Endothelial cell of umbilical vein (primary cell): ENCODE measurements at regions not wholly inside any gene's neighbourhood (a gene's known extent, or its start where the extent isn't known, plus 50 kb on each side); places are given as distances from the start of the nearest gene placed in this dataset.

Experiments used
- BruUV-seq: library from RNA; stranded (reverse); fragments of 400-500 nt; replicated peaks from 2 replicates; lab custom pipeline; 2021; lab: Mats Ljungman, UMichigan
- CTCF ChIA-PET: fragments of 300-600, 350-600 bp; sonication (Branson Sonifier 250); formaldehyde crosslinking; loops from one replicate; lab custom pipeline; 2021; ENCODE audit warnings: antibody characterized with exemption, inconsistent platforms; lab: Charles Lee
- POLR2A ChIA-PET: fragments of 300-600, 350-600 bp; sonication (Branson Sonifier 250); formaldehyde crosslinking; loops from one replicate; lab custom pipeline; 2021; ENCODE audit warnings: antibody characterized with exemption, inconsistent platforms; lab: Charles Lee
- DNase-seq: peaks from one replicate; pipeline ENCODE4 v3.0.0-alpha.2; 2011; ENCODE audit warnings: low read depth, low spot score
- FAIRE-seq: peaks from 2 replicates; lab custom pipeline; 2011; peaks lifted over from hg19 to GRCh38; lab: Jason Lieb, UNC
- H2AFZ ChIP-seq: 2 replicates; pipeline ENCODE4 v1.6.0; 2012; ENCODE audit warnings: low read depth, low read length, control low read depth, inconsistent platforms
- H3K27ac ChIP-seq: 2 replicates; pipeline ENCODE4 v1.5.1; 2011; ENCODE audit warnings: low read depth, mild to moderate bottlenecking, control low read depth, low read length, moderate library complexity; ENCODE audit not compliant: insufficient read depth
- H3K27me3 ChIP-seq, 2 experiments: 2 replicates each; pipeline versions ENCODE4 v1.6.0 to v1.6.1; 2011; ENCODE audit warnings: low read length in 2 of 2, mixed read lengths in 1 of 2; ENCODE audit not compliant: control insufficient read depth in 2 of 2, insufficient read depth in 2 of 2
- H3K36me3 ChIP-seq, 2 experiments: 2 replicates in 1 of 2; 3 replicates in 1 of 2; pipeline ENCODE4 v1.5.1; 2011; ENCODE audit warnings: low read length in 2 of 2, mild to moderate bottlenecking in 1 of 2, moderate library complexity in 1 of 2; ENCODE audit not compliant: control insufficient read depth in 2 of 2, insufficient read depth in 2 of 2; ENCODE audit errors: extremely low read depth in 1 of 2
- H3K4me1 ChIP-seq: 3 replicates; pipeline ENCODE4 v1.5.1; 2011; ENCODE audit warnings: mild to moderate bottlenecking, low read length; ENCODE audit not compliant: control insufficient read depth, insufficient read depth; ENCODE audit errors: extremely low read depth
- H3K4me2 ChIP-seq: 2 replicates; pipeline ENCODE4 v1.6.1; 2011; ENCODE audit warnings: low read length, control low read depth, mixed read lengths; ENCODE audit not compliant: insufficient read depth
- H3K4me3 ChIP-seq, 3 experiments: fragments of 200-600 bp in 1 of 3; sonication (generic), shearing (Covaris generic) in 1 of 3; replicated peaks in 1 of 3; 2 replicates each; pipeline ENCODE4 v1.5.1; 2011 to 2016; ENCODE audit warnings: control low read depth in 3 of 3, low read length in 3 of 3, mild to moderate bottlenecking in 2 of 3, inconsistent platforms in 1 of 3, low read depth in 1 of 3, moderate library complexity in 1 of 3; ENCODE audit not compliant: insufficient read depth in 1 of 3
- H3K79me2 ChIP-seq: 2 replicates; pipeline ENCODE4 v1.6.0; 2012; ENCODE audit warnings: low read length, inconsistent platforms; ENCODE audit not compliant: control insufficient read depth, insufficient read depth
- H3K9ac ChIP-seq: replicated peaks from 2 replicates; pipeline ENCODE3; 2011; ENCODE audit warnings: low read length, control low read depth; ENCODE audit not compliant: insufficient read depth; ENCODE audit errors: extremely low read depth
- H3K9me1 ChIP-seq: replicated peaks from 3 replicates; pipeline ENCODE4 v1.6.0; 2011; ENCODE audit warnings: mild to moderate bottlenecking, low read length; ENCODE audit not compliant: control insufficient read depth, insufficient read depth; ENCODE audit errors: extremely low read depth
- H3K9me3 ChIP-seq: replicated peaks from 2 replicates; pipeline ENCODE4 v1.5.1; 2012; ENCODE audit warnings: low read length, inconsistent platforms; ENCODE audit not compliant: control insufficient read depth, insufficient read depth
- H4K20me1 ChIP-seq: replicated peaks from 2 replicates; pipeline ENCODE3; 2011; ENCODE audit warnings: mild to moderate bottlenecking, low read length; ENCODE audit not compliant: control insufficient read depth, insufficient read depth; ENCODE audit errors: extremely low read depth
- EZH2 ChIP-seq: IDR thresholded peaks from 2 replicates; pipeline ENCODE4 v1.6.1; 2012; ENCODE audit warnings: borderline replicate concordance, low read depth, mild to moderate bottlenecking, moderate library complexity, low read length, inconsistent platforms; ENCODE audit not compliant: severe bottlenecking
- FOS ChIP-seq: IDR thresholded peaks from 2 replicates; pipeline ENCODE4 v1.6.1; 2011; ENCODE audit warnings: mild to moderate bottlenecking, low read length, moderate library complexity, borderline replicate concordance; ENCODE audit not compliant: insufficient read depth
- GATA2 ChIP-seq: IDR thresholded peaks from 2 replicates; pipeline ENCODE4 v1.7.0; 2011; ENCODE audit warnings: low read depth, mild to moderate bottlenecking, moderate library complexity, mixed read lengths, low read length; ENCODE audit not compliant: insufficient read length, insufficient read depth
- JUN ChIP-seq: IDR thresholded peaks from 2 replicates; pipeline ENCODE4 v1.6.1; 2011; ENCODE audit warnings: borderline replicate concordance, low read depth; ENCODE audit not compliant: insufficient read length, insufficient read depth
- MAX ChIP-seq: IDR thresholded peaks from 2 replicates; pipeline ENCODE4 v1.6.1; 2011; ENCODE audit not compliant: insufficient read depth, insufficient read length
- MYC ChIP-seq: IDR thresholded peaks from one replicate; pipeline ENCODE4 v1.6.1; 2011; ENCODE audit warnings: mild to moderate bottlenecking, low read depth, low read length
- POLR2A ChIP-seq: IDR thresholded peaks from 2 replicates; pipeline ENCODE4 v1.6.1; 2012; ENCODE audit warnings: low read depth, mild to moderate bottlenecking, control low read depth, low read length
- POLR2AphosphoS5 ChIP-seq: IDR thresholded peaks from 2 replicates; pipeline ENCODE4 v1.6.1; 2012; ENCODE audit warnings: low read depth, mild to moderate bottlenecking, control low read depth, low read length, moderate library complexity; ENCODE audit not compliant: insufficient read depth
- dilution Hi-C: fragments of 300-500 bp; cut with MboI; formaldehyde crosslinking; loops from one replicate; pipeline ENCODE4 v1.15.0; 2019; ENCODE audit warnings: low sequenced_read_pairs; ENCODE audit not compliant: extremely low pct_ligation_motif_present
- intact Hi-C: fragments of 100-400 bp; cut with micrococcal nuclease; formaldehyde crosslinking; loops from one replicate; pipeline ENCODE4 v1.10.0; 2022
- TF ChIP-seq, protein P1 (sequence below), 2 donors: IDR thresholded peaks; 1 replicate in 1 of 2; 2 replicates in 1 of 2; pipeline ENCODE4 v1.5.1; 2011; ENCODE audit warnings: low read length in 2 of 2, mild to moderate bottlenecking in 2 of 2, moderate library complexity in 2 of 2, control low read depth in 1 of 2, inconsistent platforms in 1 of 2, low read depth in 1 of 2; ENCODE audit not compliant: insufficient read depth in 1 of 2; ENCODE audit errors: extremely low read depth in 1 of 2

GRCh38 chr14:53553221-53553620 is 400.1 kb upstream of the DDHD1 start:
- intact Hi-C loops (no loop called here), dilution Hi-C loops (no loop called here)
- Histone ChIP-seq H3K4me2 (no peak overlapping the region), H4K20me1 (no peaks in the 10 kb centered on the region), H3K27ac (no peak overlapping the region), H2AFZ (no peak overlapping the region), H3K36me3 (no peaks in the 10 kb centered on the region), H3K79me2 (no peaks in the 10 kb centered on the region), H3K4me1 (peaks cover 19% of the 10 kb centered on the region), H3K9me3 (no peaks in the 10 kb centered on the region), H3K9me1 (no peaks in the 10 kb centered on the region), H3K27me3 (no peaks in the 10 kb centered on the region), H3K9ac (no peak overlapping the region), H3K4me3 (no peak overlapping the region)
- BruUV-seq, result no TSS peak
- TF ChIP-seq GATA2, result no peak
- no peak for TF ChIP-seq POLR2AphosphoS5
- TF ChIP-seq MAX, result no peak
- TF ChIP-seq POLR2A, result no peak
- TF ChIP-seq FOS, result no peak
- no peak for TF ChIP-seq JUN
- TF ChIP-seq, protein P1, sequence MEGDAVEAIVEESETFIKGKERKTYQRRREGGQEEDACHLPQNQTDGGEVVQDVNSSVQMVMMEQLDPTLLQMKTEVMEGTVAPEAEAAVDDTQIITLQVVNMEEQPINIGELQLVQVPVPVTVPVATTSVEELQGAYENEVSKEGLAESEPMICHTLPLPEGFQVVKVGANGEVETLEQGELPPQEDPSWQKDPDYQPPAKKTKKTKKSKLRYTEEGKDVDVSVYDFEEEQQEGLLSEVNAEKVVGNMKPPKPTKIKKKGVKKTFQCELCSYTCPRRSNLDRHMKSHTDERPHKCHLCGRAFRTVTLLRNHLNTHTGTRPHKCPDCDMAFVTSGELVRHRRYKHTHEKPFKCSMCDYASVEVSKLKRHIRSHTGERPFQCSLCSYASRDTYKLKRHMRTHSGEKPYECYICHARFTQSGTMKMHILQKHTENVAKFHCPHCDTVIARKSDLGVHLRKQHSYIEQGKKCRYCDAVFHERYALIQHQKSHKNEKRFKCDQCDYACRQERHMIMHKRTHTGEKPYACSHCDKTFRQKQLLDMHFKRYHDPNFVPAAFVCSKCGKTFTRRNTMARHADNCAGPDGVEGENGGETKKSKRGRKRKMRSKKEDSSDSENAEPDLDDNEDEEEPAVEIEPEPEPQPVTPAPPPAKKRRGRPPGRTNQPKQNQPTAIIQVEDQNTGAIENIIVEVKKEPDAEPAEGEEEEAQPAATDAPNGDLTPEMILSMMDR (IDR thresholded peaks at IDR 0.05; ENCODE audit: extremely low read depth in 1 of 2, insufficient read depth in 1 of 2, low read depth in 1 of 2, low read length in 2 of 2), result no peak
- no peak for TF ChIP-seq EZH2
- TF ChIP-seq MYC, result no peak
- no peak for FAIRE-seq
- ChIA-PET CTCF (no interaction called here), POLR2A (no interaction called here)
- DNase-seq, result no peak
